ENCODE measurements at regions not wholly inside any gene's neighbourhood (a gene's known extent, or its start where the extent isn't known, plus 50 kb on each side); places are given as distances from the start of the nearest gene placed in this dataset.

DNA sequence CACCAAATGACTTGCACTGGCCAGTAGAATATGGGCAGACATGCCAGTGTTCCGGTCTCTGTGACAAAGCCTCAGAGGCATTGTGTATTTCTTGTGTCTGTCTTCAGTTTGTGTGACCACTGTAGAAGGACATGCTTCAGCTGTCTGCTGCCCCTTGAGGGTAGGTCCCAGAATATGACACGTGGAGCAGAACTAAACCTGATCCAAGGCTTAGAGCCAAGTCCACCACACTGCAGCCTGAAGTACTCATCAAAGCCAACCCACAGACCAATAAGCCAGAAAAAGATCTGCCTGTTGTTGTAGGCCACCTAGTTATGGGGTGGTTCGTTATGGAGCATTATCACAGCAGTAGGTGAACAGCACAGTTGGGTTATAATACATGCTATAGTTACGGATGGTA, 468.9 kb downstream of the PSAT1 start:
- no peak for DNase-seq

DNA sequence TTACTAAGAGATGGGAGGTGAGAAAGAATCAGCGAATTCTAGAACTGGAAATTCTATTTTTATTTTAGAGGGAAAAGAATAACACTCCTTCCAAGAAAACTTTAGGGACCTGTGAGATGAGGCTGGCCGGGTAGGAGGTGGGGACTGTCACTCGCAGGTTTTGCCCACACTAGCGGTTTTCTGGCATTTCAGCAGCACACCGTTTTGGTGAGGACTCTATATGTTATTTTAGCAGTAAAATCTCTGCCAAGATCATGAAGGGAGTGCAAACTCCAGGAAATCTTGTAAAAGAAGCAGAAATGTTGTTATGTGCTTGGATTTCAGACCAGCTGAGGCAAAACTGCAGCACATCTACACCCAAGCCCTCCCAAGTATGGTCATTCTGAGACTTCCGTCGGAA, 470.6 kb downstream of the PSAT1 start:
- no peak for DNase-seq

DNA sequence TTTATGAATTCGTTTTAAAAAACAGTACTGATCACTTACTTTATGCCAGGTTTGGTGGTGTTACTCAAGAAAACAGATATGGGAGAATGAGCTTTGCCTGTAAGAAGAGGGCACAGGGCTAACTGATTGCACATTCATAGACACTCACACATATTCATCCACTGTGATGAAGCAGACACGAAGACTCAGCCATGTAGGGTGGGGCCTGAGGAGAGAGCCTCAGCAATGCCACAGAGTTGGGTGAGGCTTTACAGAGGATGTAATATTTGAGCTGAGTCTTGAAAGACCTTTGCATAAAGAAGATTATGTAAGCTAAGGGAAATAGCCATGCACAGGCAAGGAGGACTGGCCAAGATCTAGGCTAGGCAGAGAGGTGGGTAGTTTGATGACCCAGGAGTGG, 472.8 kb downstream of the PSAT1 start:
- DNase-seq: no peak

DNA sequence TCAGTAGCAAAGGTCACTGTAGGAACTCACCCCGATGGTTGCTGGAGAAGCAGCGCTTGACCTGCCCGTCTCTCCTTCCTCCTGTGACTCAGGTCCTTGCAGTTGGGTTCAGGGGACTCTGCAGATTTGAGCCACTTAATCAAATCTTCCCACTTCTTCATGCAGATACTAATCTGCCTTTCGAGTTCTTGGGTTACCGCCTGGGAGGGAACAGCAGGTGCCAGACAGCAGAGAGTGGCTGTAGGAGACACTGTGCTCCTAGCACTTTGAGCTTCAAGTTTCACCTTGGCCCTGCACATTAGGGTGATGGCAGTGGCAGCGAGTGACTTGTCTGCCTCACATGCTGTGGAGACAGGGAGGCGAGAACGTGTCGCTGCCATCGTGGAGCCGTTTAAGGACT, 478.3 kb downstream of the PSAT1 start:
- DNase-seq: no peak

DNA sequence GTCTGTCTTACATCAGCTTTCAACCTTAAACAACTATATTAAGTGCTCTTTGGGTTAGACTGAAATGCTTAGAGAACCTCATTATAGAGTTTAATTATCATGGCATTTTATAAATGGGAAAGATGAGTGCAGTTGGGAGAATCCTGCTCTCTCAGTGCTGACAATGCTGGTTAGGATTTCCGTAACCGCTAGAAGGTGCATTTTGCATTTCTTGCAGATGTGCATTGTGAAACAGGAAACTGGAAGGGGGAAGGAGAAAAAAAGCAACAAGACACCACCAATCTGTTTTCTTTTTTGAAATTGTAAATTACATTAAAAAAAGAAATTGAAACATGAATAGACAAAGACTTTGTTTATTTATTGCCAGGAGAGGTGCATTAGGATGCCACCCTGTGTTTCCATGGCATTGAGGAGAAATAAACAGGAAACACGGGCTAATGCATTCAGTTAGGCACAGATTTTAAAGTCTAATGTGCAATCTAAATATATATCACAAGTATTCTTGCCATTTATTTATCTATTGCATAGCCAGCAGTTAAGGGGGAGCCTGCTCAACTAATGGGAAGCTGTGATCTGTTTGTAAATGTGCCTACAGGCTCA, 478.9 kb downstream of the PSAT1 start:
- DNase-seq: no peak

DNA sequence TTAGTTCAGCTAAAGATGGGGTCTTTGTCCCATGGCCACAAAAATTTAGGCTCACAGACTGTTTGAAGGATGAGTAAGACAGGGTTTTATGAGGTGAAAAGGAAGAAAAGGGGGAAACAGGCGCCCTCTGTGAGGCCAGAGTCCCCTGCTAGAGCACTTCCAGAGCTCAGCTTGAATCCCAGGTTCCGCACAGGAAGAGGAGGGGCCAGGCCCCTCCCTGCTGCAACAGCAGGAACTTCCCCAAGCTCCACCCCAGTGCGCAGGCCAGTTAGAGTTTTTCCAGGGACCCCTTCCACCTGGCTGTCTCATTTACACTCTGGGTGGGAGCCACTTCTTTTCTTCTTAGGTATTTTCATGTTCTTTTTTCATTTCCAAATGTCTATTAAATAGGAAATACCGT, 480.8 kb downstream of the PSAT1 start:
- no peak for DNase-seq

DNA sequence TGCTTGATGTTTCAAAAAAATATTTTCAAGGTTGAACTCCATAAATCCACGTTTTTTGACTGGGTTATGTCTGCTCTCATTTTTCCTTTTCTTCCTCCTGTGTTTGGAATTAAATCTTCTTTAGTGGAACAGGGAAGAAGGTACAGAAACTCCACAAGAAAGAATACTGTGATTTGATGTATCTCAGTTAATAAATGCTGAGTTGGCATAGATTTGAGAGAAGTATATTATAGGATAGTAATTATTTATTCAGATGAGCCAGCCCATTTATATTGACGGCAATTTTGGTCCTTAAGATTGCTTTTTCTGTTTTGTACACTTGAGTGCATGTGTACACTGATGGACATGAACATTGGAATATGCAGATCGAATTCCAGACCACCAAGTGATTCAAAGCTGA, 481.4 kb downstream of the PSAT1 start:
- no peak for DNase-seq

DNA sequence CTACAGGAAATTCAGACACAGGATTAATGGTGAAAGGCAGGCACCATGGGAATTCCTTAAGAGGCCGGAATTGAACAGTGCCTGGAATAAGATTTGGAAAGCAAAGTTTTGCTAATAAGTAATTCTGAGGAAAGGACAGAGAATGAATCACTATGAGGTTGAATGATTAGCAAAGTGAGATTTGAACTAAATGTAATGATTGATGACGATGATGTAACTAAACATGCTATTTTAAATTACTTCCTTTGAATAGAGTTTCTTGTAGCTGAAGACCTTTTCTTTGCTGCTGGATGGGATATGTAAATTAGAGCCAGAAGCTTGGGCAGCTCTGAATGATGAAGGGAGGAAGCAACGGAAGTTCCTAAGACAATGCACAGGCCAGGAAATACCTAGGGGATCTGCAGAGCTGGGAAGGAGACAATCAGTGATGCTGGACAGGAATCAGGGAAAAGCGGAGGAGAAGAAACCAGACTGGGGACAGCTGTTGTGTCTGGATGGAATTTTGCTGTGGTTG, 482.0 kb downstream of the PSAT1 start:
- DNase-seq: no peak

DNA sequence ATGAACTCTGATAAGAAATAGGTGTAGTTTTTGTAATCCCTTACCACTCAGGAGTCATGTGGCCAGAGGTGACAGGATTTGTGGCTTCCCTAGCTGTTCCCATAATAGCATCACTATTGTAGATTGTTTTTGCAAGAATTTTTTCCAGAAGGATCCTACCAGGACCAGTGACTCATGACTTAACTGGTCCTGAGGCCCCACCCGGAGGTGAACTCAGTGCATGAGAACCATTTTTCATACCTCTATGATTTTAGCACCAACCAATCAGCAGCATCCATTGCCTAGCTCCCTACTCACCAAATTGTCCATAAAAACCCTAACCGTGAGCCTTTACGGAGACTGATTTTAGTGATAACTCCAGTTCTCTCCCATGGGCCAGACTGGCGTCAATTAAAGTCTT, 484.8 kb downstream of the PSAT1 start:
- no peak for DNase-seq

DNA sequence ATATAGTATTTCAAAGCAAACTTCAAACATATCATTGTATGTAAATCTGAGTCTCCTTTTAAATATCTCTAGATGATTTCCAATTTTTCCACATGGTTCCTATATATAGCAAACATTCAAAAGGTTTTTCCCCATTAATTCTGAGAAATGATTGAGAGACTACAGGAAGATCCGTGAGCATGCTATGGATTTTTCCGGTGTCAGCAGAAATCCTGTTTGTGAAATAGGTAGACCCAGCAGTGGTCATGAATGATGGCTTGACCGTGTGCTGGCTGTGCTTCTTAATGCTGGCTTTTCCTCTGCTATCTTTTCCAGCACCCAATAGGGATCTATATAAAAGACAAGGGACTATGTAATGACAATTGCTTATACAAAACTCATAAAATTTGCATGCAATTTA, 485.3 kb downstream of the PSAT1 start:
- no peak for DNase-seq

DNA sequence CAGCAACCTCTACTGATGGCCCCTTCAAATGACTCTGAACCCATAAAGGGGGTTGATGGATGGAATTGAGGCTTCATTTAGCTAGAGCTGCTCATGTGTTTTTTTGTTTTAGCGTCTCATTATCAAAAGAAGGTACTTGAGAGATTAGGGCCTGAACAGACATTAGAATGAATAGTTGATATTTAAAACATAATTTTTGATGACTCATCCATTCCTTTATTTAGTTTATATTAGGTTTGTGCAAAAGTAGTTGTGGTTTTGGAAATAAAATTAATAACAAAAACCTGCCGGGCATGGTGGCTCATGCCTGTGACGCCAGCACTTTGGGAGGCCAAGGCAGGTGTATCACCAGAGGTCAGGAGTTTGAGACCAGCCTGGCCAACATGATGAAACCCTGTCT, 485.9 kb downstream of the PSAT1 start:
- no peak for DNase-seq

DNA sequence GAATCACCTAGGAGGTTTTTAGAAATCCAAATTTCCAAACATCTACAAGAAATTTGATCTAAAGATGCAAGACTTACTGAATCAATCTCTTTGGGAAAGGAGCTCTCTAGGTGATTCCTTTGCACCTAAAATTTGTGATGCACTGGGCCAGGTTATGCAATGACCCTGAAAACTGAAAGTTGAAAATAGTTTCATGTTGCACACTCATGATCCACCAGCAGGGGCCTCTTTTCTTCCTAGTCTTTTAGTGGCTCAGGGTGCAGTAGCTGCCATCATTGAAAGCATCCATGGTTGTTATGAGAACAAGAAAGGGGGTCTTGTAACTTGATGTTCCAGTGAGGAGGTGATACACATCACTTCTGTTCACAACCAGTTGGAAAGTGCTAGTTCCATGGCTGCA, 486.8 kb downstream of the PSAT1 start:
- no peak for DNase-seq

DNA sequence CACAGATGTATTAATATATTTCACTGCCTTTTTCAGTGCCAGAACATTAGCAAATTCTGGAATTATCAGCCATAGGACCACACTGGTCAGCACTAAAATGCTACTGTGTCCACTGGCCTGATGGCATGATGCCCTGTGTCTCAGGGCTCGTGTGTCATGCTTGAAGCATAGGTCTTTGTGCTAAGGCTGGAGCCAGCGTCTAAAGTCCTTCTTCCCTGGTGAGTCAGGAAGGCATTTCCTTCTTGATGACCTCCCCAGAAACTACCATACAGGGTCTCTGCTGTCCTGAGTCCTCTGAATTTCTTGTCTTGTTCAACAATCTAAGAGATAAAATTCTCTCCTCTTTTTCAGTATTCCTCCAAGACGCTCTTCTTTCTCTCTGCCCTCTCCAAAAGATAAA, 489.9 kb downstream of the PSAT1 start:
- DNase-seq: no peak

DNA sequence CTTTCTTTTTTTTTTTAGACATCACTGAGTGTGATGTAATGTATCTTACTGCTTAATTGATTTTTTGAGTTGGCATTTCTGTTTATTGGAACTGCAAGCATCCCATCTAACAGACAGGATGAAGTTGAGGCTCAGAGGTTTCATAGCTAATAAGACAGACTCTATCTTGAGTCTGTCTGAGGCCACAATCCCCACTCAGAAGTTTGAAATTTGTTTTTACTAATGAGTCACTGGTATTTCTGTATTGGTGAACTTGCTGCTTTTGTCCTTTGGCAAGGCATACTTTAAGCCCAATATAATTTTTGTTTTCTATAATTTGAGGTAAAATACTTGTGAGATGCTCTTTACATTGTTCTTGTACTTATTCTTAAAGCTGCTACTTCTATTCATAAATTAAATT, 491.2 kb downstream of the PSAT1 start:
- no peak for DNase-seq

DNA sequence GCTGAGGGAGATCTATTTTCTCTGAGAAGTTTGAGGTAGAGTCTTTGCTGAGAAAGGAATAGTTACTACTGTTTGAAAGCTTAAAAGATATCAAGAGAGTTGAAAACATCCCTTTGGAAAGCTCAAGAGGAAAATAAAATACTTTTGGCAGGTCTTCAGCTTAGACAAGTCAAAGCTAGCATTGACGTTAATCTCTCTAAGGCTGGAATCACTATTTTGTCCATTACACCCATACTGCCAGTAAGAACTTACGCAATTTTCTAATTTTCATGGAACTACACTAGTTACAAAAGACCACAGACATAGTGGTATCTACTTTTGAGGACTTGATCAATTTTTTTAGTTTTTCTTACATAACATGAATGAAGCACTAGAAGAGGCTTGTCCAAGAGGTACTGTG, 494.9 kb downstream of the PSAT1 start:
- no peak for DNase-seq

DNA sequence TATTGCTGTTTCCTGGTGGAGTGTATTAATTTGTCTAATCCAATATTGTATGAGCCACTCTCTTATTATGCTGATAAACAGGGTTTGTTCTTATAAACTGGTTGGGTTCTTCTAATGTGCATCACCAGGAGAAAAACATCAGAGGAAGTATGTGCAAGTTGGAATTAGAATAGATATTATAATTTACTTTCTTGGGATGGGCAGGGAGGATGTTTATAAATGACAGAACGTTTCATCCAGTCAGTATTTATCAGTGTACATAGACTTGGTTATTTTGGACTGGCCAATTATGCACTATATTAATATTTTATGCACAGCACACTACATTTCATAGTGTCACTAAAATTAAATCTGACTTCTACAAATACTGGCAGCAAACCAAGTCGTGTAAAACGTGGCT, 495.8 kb downstream of the PSAT1 start:
- no peak for DNase-seq

DNA sequence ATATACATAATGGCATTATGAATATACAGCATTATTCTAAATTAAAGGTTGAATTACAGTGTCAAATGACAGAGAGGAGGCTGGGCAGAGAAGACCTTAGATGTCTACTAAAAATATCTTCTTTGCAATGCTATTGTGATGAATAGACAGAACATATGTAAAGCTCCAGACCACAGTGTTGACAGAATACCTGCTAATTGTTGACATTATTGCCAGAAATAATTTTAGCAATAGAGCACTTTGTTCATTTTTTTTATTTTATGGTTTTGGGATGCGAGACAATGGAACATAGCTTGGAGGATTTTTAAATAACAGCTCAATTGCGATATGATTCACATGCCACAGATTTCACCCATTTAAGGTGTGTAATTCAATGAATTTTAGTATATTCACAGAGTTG, 508.8 kb downstream of the PSAT1 start:
- no peak for DNase-seq

DNA sequence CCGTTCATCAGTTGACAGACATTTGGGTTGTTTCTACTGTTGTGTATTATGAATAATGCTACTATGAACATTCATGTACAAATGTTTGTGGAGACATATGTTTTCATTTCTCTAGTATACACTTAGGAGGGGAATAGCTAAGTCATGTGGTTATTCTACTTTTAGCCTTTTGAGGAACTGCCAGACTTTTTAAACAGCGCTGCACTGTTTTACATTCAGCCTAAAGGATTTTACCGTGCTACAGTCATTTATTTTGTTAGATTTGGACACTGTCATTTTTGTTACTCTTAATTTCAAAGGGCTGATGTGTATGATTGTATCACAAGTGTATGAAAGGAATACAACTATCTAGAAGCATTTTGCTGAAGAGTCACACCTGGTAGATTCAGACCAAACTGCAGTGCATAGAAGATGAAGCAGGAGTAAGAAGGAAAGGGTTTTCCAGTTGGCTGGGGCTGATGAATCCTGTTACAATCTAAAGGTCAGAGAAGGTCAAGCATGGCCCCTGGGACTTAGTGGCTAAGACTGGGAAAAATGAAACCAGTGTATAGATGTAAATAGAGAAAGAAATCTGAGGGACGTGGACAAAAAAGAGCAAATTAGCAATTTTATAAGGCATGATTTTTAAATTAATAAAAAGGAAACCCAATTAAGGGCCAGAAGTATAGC, 509.7 kb downstream of the PSAT1 start:
- no peak for DNase-seq

DNA sequence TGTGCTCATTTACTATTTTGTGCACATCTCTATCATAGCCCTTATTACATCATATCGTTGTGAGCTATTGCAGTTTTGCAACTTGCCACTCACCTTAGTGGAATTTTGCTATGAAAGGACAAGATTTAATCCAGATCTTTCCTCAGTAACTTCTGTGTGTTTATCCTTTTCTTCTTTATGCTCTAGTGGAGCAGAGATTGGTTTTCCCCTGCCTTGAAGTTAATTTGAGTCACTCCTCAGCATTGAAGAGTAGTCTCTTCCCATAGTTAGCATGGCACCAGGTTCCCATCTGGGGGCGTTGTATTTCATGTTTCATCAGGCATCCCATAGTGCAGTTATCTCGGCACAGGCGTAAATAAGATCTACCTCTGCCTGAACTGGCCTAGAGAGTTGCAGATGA, 510.4 kb downstream of the PSAT1 start:
- no peak for DNase-seq

DNA sequence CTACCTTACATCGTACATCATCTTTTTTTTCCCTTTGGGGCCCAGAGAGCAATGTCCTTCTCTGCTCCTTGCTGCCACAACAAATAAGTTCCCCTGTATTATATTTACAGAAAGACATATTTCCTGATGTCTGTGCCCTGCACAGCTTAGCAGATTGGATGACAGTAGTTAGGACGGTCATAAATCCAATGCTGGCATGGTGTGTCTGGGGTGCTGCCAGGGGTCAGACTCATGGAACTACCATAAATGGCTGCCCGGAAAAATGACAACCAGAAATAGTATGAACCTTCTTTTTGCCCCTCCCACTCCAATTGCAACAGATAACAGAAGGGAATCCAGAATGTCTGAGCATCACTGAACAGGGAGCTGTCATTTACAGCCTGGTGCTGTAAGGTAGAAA, 511.1 kb downstream of the PSAT1 start:
- no peak for DNase-seq

DNA sequence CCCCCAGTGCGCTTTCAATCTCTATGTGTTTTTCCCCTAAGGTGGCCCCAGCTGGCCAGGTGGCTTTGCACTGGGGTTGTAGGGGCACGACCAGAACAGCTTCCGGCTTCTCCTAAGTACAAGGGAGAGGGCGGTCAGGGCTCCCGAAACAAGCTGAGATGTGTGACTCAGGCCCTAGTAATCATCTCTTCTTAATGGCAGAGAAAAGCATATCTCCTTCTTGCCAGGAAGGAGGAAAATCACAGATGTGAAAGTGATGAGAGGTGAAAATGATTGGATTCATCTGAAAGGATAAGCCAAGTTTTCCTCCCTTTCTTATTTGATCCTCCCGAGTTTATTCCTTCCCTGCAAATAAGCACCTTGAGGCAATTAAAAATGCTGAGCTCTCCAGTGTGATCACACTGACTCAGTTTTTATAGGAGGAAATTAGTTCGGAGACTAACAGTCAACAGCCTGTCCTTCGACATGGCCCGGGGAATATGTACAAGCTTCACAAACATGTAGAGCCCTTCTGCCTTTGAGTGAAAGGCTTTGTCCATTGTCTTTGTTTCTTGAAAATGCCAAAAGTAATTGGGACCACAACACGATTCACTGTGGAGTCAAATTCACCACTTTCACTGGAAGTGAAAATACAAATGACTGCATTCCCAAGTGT, 514.8 kb downstream of the PSAT1 start:
- no peak for DNase-seq

DNA sequence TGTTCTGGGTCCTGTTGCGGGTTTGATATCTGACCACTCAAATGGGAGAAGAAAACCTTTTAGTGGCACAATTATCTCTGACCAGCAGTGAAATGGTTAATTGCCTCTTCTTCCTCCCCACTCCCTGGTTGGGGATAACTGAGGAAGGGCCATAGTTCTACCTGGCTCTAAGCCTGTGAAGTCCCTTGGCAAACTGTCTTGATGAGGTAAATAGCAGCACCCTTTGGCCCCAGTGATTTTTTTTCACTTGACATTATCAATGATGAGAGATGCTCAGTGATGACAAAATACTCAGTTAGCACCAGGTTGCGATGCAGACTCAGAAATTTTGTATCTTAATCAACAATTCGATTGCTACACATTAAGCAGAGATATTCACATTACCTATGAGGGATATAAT, 515.7 kb downstream of the PSAT1 start:
- no peak for DNase-seq

DNA sequence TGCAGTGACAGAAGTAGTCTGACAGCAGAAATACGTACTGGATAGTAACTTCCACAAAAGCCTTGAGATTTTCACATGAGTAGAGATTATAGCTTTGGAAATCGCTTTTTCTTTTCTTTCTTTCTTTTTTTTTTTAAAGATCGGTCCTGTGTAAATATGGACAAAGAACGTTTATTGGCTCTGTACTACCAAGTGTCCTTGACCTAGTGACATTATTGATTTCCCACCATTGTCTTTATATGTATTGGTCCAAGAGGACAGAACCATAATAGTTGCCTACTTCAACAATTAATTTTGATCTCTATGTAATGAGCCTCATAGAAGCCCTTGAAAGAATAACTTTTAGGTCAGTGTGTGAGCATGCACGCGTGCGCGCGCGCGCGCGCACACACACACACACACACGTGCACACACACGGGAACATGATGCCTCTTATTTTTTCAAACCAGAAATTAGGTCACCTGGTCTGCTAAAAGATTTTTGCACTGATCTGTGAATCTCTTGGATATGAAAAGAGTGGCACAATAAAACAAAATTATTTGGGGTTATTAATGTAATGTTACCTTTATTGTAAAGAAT, 516.8 kb downstream of the PSAT1 start:
- DNase-seq: no peak

DNA sequence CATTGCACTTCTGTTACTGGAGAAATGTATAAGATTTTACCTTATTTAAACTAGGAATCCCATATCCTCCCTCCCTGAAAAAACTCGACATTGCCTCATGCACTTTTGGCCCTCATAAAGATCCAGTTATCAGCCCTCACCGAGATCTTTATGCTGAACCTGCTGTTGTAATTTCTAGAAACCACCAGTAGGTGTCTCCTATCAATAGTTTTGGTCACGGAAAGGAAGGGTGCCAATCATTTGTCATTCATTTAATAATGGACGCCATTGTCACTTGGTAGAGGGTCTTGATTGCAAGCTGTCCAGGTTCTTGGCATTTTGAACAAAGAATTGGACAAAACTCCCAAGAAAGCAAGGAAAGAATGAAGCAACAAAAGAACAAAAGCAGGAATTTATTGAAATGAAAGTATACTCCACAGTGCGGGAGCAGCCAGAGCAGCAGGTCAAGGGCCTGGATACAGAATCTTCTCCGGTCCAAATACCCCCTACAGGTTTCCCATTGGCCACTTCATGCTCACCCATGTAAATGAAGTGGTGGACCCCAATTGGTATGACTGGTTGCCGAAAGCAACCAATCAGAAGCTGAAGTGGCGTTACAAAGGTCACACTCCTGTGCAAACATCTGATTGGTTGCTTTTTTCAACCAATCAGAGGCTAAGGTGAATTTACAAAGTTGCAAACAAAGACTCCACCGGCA, 524.3 kb downstream of the PSAT1 start:
- DNase-seq: no peak

All from activated CD8-positive, alpha-beta memory T cell treated with anti-CD3 and anti-CD28 coated beads for 24 hours (primary cell).